Gastroesophageal sphincter (tissue), 3 donors: ENCODE measurements at regions not wholly inside any gene's neighbourhood (a gene's known extent, or its start where the extent isn't known, plus 50 kb on each side); places are given as distances from the start of the nearest gene placed in this dataset.

Source experiments
- CTCF ChIP-seq, 4 experiments: fragments of 200-600 bp in 2 of 4; fragments of 450-650 bp in 2 of 4; sonication (generic) in 1 of 4; IDR thresholded peaks; one replicate each; pipeline ENCODE4 v1.5.1; 2017 to 2019; ENCODE audit warnings: antibody characterized with exemption in 4 of 4, mild to moderate bottlenecking in 2 of 4, moderate library complexity in 2 of 4
- EP300 ChIP-seq: sonication (generic); formaldehyde crosslinking; IDR thresholded peaks from one replicate; pipeline ENCODE4 v1.6.1; 2017; ENCODE audit warnings: antibody characterized with exemption, mild to moderate bottlenecking

GRCh38 chr2:120822933-120823332 is 87.3 kb downstream of the GLI2 start:
- no peak for TF ChIP-seq CTCF (IDR thresholded peaks at IDR 0.05)
- TF ChIP-seq EP300: no peak
